CD14-positive monocyte (primary cell): ENCODE measurements at regions not wholly inside any gene's neighbourhood (a gene's known extent, or its start where the extent isn't known, plus 50 kb on each side); places are given as distances from the start of the nearest gene placed in this dataset.

Experiments used
- DNase-seq, 3 donors: peaks; one replicate each; pipeline ENCODE4 v3.0.0-alpha.2; 2011 to 2022
- H2AFZ ChIP-seq: 2 replicates; pipeline ENCODE4 v1.6.0; 2012; ENCODE audit warnings: mild to moderate bottlenecking, low read depth, low read length, inconsistent platforms; ENCODE audit not compliant: insufficient read depth, poor library complexity, severe bottlenecking
- H3K27ac ChIP-seq, 2 donors: 1 replicate in 1 of 2; 2 replicates in 1 of 2; pipeline ENCODE4 v1.5.1; 2012 to 2013; ENCODE audit warnings: low read length in 2 of 2, control low read depth in 1 of 2, inconsistent platforms in 1 of 2, low read depth in 1 of 2, mild to moderate bottlenecking in 1 of 2
- H3K27me3 ChIP-seq, 2 donors: one replicate each; pipeline versions ENCODE4 v1.6.0 to v1.6.1; 2011 to 2013; ENCODE audit warnings: low read length in 2 of 2; ENCODE audit not compliant: control insufficient read depth in 2 of 2, insufficient read depth in 2 of 2
- H3K36me3 ChIP-seq, 2 donors: replicated peaks in 1 of 2; 1 replicate in 1 of 2; 2 replicates in 1 of 2; pipeline versions ENCODE4 v1.5.1 to v1.6.1; 2012 to 2013; ENCODE audit warnings: low read length in 2 of 2, control low read depth in 1 of 2, inconsistent platforms in 1 of 2, mild to moderate bottlenecking in 1 of 2; ENCODE audit not compliant: insufficient read depth in 2 of 2, control insufficient read depth in 1 of 2
- H3K4me1 ChIP-seq, 2 donors: 1 replicate in 1 of 2; 2 replicates in 1 of 2; pipeline versions ENCODE4 v1.5.1 to v1.6.1; 2012 to 2013; ENCODE audit warnings: low read length in 2 of 2, control low read depth in 1 of 2, inconsistent platforms in 1 of 2, mild to moderate bottlenecking in 1 of 2, moderate library complexity in 1 of 2; ENCODE audit not compliant: insufficient read depth in 2 of 2, control insufficient read depth in 1 of 2
- H3K4me2 ChIP-seq: replicated peaks from 2 replicates; pipeline ENCODE3; 2012; ENCODE audit warnings: low read length, moderate library complexity, mild to moderate bottlenecking; ENCODE audit not compliant: poor library complexity, severe bottlenecking; ENCODE audit errors: extremely low read depth
- H3K4me3 ChIP-seq, 3 experiments: fragments of 200-600 bp in 1 of 3; sonication (generic) in 1 of 3; replicated peaks in 1 of 3; 1 replicate in 2 of 3; 2 replicates in 1 of 3; pipeline ENCODE4 v1.5.1; 2011 to 2013; ENCODE audit warnings: low read length in 3 of 3, mild to moderate bottlenecking in 3 of 3, control low read depth in 2 of 3, low read depth in 2 of 3, inconsistent platforms in 1 of 3, moderate library complexity in 1 of 3
- H3K79me2 ChIP-seq: 2 replicates; pipeline ENCODE4 v1.6.0; 2012; ENCODE audit warnings: mild to moderate bottlenecking, control low read depth, inconsistent platforms, low read length, moderate library complexity; ENCODE audit not compliant: insufficient read depth
- H3K9ac ChIP-seq: 2 replicates; pipeline ENCODE4 v1.6.0; 2017; ENCODE audit warnings: low read length, mild to moderate bottlenecking; ENCODE audit not compliant: insufficient read depth, poor library complexity, severe bottlenecking
- H3K9me3 ChIP-seq, 2 donors: replicated peaks in 1 of 2; 1 replicate in 1 of 2; 2 replicates in 1 of 2; pipeline versions ENCODE4 v1.5.1 to v1.6.1; 2012 to 2013; ENCODE audit warnings: low read length in 2 of 2, control low read depth in 1 of 2; ENCODE audit not compliant: control insufficient read depth in 1 of 2, insufficient read depth in 1 of 2
- H4K20me1 ChIP-seq: 2 replicates; pipeline ENCODE4 v1.6.0; 2012; ENCODE audit warnings: mild to moderate bottlenecking, low read length, control low read depth, moderate library complexity; ENCODE audit not compliant: insufficient read depth
- H3K27ac Mint-ChIP-seq, 7 donors: one replicate each; pipeline ENCODE4 v1.8.0; 2020; ENCODE audit warnings: mild to moderate bottlenecking in 7 of 7, mixed read lengths in 7 of 7, moderate library complexity in 6 of 7, inconsistent platforms in 2 of 7
- H3K27me3 Mint-ChIP-seq, 3 donors: one replicate each; pipeline ENCODE4 v1.8.0; 2021 to 2022; ENCODE audit warnings: low read depth in 3 of 3, mild to moderate bottlenecking in 3 of 3, mixed read lengths in 3 of 3, moderate library complexity in 3 of 3, inconsistent platforms in 1 of 3
- H3K36me3 Mint-ChIP-seq, 2 donors: one replicate each; pipeline ENCODE4 v1.8.0; 2020; ENCODE audit warnings: mixed read lengths in 2 of 2, inconsistent platforms in 1 of 2, mild to moderate bottlenecking in 1 of 2
- H3K4me1 Mint-ChIP-seq: one replicate; pipeline ENCODE4 v1.8.0; 2020; ENCODE audit warnings: mild to moderate bottlenecking, mixed read lengths
- H3K4me3 Mint-ChIP-seq, 2 donors: one replicate each; pipeline ENCODE4 v1.8.0; 2020; ENCODE audit warnings: mild to moderate bottlenecking in 2 of 2, mixed read lengths in 2 of 2, moderate library complexity in 1 of 2
- H3K9me3 Mint-ChIP-seq, 7 donors: one replicate each; pipeline ENCODE4 v1.8.0; 2020 to 2022; ENCODE audit warnings: mixed read lengths in 7 of 7, mild to moderate bottlenecking in 6 of 7, moderate library complexity in 6 of 7, inconsistent platforms in 2 of 7
- WGBS: methylation state at CpG from one replicate; pipeline ENCODE4 v1.1.5; 2013; ENCODE audit warnings: missing lambda C conversion rate; ENCODE audit not compliant: insufficient coverage; 5-methylcytosine and 5-hydroxymethylcytosine counted together
- intact Hi-C, 2 donors: fragments of 100-400 bp; cut with micrococcal nuclease; formaldehyde crosslinking; loops; one replicate each; pipeline versions ENCODE4 v1.15.0 to v1.15.1; 2023
- TF ChIP-seq, protein P1 (sequence below): fragments of 200-600 bp; IDR thresholded peaks from one replicate; pipeline ENCODE4 v1.8.0; 2022; ENCODE audit warnings: antibody characterized with exemption, mild to moderate bottlenecking

DNA sequence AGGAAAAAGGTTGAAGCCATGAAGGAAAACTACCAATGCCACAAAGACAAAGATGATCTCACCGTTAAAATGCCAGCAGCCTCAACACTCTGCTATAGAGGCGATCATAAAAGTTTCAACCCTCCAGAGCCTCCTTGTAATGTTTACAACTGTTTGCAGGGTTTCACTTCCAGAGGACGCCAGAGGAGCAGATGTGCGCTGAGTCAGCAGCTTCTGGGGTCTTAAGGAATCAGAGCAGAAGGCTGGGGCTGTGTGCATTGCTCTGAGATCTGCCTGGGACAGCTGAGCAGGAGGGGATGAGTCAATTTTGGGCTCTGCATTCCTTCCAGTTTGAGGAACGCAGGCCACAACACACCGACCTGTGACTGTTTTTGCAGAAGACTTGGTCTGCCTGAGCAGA is 98.3 kb downstream of the TMEM130 start:
- no peaks in the 10 kb centered on the region for H3K79me2 ChIP-seq
- no peak overlapping the region for H3K9ac ChIP-seq
- peaks cover 5 to 29% (median 9%) of the 10 kb centered on the region in 3 donors for H3K27me3 Mint-ChIP-seq
- no peaks in the 10 kb centered on the region for H3K36me3 Mint-ChIP-seq
- no peak overlapping the region for H3K27ac Mint-ChIP-seq
- TF ChIP-seq, protein P1, sequence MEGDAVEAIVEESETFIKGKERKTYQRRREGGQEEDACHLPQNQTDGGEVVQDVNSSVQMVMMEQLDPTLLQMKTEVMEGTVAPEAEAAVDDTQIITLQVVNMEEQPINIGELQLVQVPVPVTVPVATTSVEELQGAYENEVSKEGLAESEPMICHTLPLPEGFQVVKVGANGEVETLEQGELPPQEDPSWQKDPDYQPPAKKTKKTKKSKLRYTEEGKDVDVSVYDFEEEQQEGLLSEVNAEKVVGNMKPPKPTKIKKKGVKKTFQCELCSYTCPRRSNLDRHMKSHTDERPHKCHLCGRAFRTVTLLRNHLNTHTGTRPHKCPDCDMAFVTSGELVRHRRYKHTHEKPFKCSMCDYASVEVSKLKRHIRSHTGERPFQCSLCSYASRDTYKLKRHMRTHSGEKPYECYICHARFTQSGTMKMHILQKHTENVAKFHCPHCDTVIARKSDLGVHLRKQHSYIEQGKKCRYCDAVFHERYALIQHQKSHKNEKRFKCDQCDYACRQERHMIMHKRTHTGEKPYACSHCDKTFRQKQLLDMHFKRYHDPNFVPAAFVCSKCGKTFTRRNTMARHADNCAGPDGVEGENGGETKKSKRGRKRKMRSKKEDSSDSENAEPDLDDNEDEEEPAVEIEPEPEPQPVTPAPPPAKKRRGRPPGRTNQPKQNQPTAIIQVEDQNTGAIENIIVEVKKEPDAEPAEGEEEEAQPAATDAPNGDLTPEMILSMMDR: no peak
- 8% methylated on average over 6 of the region's 6 CpGs for WGBS
- no peak overlapping the region for H3K4me2 ChIP-seq
- H3K9me3 Mint-ChIP-seq: peaks cover 0 to 4% (median 0%) of the 10 kb centered on the region in 7 donors
- H3K9me3 ChIP-seq: no peaks in the 10 kb centered on the region
- no peaks in the 10 kb centered on the region for H3K4me1 ChIP-seq
- H2AFZ ChIP-seq: no peak overlapping the region
- no peak overlapping the region for H3K4me3 ChIP-seq
- no peaks in the 10 kb centered on the region for H3K36me3 ChIP-seq
- H3K4me3 Mint-ChIP-seq: no peak overlapping the region
- peaks cover 7% of the 10 kb centered on the region for H3K4me1 Mint-ChIP-seq
- intact Hi-C loops: no loop called here
- H3K27me3 ChIP-seq: no peaks in the 10 kb centered on the region
- DNase-seq: no peak
- H3K27ac ChIP-seq: no peak overlapping the region
- no peaks in the 10 kb centered on the region for H4K20me1 ChIP-seq

DNA sequence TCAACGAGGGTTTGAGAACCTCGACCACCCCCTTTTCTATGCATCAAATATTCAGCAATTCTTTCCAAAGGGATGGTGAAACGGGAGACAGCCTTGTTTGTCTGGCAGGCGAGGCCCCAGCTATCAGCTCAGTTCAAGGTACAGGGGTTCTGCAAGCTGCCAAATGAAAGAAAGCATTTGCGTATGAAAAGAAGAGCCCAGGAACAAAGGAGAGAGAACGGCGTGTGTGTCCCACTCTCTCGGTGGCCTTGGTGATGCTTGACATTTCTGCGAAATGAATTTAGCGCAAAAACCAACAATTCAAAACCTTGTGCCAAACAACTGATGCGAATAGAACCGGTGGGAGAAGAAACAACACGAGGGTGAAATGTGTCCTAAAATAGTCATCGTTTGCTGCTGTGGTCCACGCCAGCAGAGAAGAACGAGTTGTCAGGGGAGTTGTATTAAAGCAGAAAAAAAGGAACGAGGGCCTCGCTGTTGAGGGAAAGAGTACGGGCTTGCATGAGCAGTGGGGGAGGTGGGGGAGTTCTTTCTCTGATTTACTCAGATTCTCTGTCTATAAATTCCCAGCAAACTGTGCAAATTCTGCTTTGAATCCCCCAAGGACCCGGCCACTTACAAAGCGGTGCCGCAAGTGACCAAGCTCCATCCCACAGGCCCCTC is 97.7 kb downstream of the TMEM130 start:
- H3K79me2 ChIP-seq: no peaks in the 10 kb centered on the region
- no peaks in the 10 kb centered on the region for H3K4me1 ChIP-seq
- no peaks in the 10 kb centered on the region for H4K20me1 ChIP-seq
- H3K9me3 ChIP-seq: no peaks in the 10 kb centered on the region
- DNase-seq: no peak
- Mint-ChIP-seq H3K4me1 (peaks cover 7% of the 10 kb centered on the region), H3K27ac (no peak overlapping the region), H3K27me3 (peaks cover 5 to 26% (median 9%) of the 10 kb centered on the region in 3 donors), H3K9me3 (peaks cover 0 to 4% (median 0%) of the 10 kb centered on the region in 7 donors), H3K36me3 (no peaks in the 10 kb centered on the region), H3K4me3 (no peak overlapping the region)
- peak overlapping the region; percentile 21 for H2AFZ ChIP-seq
- TF ChIP-seq, protein P1: no peak
- H3K9ac ChIP-seq: no peak overlapping the region
- no peaks in the 10 kb centered on the region for H3K36me3 ChIP-seq
- H3K27ac ChIP-seq: no peak overlapping the region
- 44% methylated on average over 14 of the region's 22 CpGs for WGBS
- H3K4me2 ChIP-seq: no peak overlapping the region
- intact Hi-C loops: no loop called here
- no peak overlapping the region for H3K4me3 ChIP-seq
- H3K27me3 ChIP-seq: no peaks in the 10 kb centered on the region
